CD4-positive, alpha-beta T cell treated with Interleukin-10 for 1 hour (primary cell): ENCODE measurements at regions not wholly inside any gene's neighbourhood (a gene's known extent, or its start where the extent isn't known, plus 50 kb on each side); places are given as distances from the start of the nearest gene placed in this dataset.

ENCODE experiments used
- DNase-seq: peaks from one replicate; pipeline ENCODE4 v3.0.0-alpha.2; 2020

- no peak for DNase-seq
Observed at GRCh38 chr6:155967322-155967721, 511.7 kb upstream of the NOX3 start.

GRCh38 chr6:155964544-155964943 is 508.9 kb upstream of the NOX3 start:
- no peak for DNase-seq

- no peak for DNase-seq
Observed at GRCh38 chr6:155962276-155962675, 506.6 kb upstream of the NOX3 start.

- no peak for DNase-seq
Observed at GRCh38 chr6:155959898-155960495, 504.4 kb upstream of the NOX3 start.

GRCh38 chr6:155958550-155958949 is 502.9 kb upstream of the NOX3 start:
- DNase-seq: no peak

- DNase-seq: no peak
Observed at GRCh38 chr6:155955038-155955437, 499.4 kb upstream of the NOX3 start.

- no peak for DNase-seq
Observed at GRCh38 chr6:155954149-155954548, 498.5 kb upstream of the NOX3 start.

- no peak for DNase-seq
Observed at GRCh38 chr6:155949256-155949655, 493.6 kb upstream of the NOX3 start.

- DNase-seq: no peak
Observed at GRCh38 chr6:155946860-155947259, 491.2 kb upstream of the NOX3 start.

- no peak for DNase-seq
Observed at GRCh38 chr6:155943635-155944034, 488.0 kb upstream of the NOX3 start.

GRCh38 chr6:155939253-155939652 is 483.6 kb upstream of the NOX3 start:
- DNase-seq: no peak

GRCh38 chr6:155936551-155936950 is 480.9 kb upstream of the NOX3 start:
- DNase-seq: no peak

- DNase-seq: no peak
Observed at GRCh38 chr6:155936127-155936526, 480.5 kb upstream of the NOX3 start.

GRCh38 chr6:155916846-155917624 is 461.4 kb upstream of the NOX3 start:
- no peak for DNase-seq

GRCh38 chr6:155915651-155916050 is 460.0 kb upstream of the NOX3 start:
- no peak for DNase-seq

GRCh38 chr6:155913816-155914215 is 458.2 kb upstream of the NOX3 start:
- DNase-seq: no peak

- DNase-seq: no peak
Observed at GRCh38 chr6:155909710-155910109, 454.1 kb upstream of the NOX3 start.

GRCh38 chr6:155895641-155896040 is 440.0 kb upstream of the NOX3 start:
- no peak for DNase-seq

GRCh38 chr6:155894758-155895157 is 439.1 kb upstream of the NOX3 start:
- DNase-seq: no peak

GRCh38 chr6:155894262-155894661 is 438.6 kb upstream of the NOX3 start:
- no peak for DNase-seq

GRCh38 chr6:155890409-155890808 is 434.8 kb upstream of the NOX3 start:
- no peak for DNase-seq

- no peak for DNase-seq
Observed at GRCh38 chr6:155889410-155889809, 433.8 kb upstream of the NOX3 start.

- DNase-seq: no peak
Observed at GRCh38 chr6:155887421-155887820, 431.8 kb upstream of the NOX3 start.

GRCh38 chr6:155883741-155884140 is 428.1 kb upstream of the NOX3 start:
- no peak for DNase-seq

GRCh38 chr6:155883334-155883731 is 427.7 kb upstream of the NOX3 start:
- DNase-seq: no peak
